ENCODE measurements at regions not wholly inside any gene's neighbourhood (a gene's known extent, or its start where the extent isn't known, plus 50 kb on each side); places are given as distances from the start of the nearest gene placed in this dataset.
"Not testable (repeated sequence)": the region's sequence is repeated elsewhere in the genome, so short reads cannot be mapped to it uniquely, and the experiment has no call there.

- TF ChIP-seq CTCF (IDR thresholded peaks at IDR 0.05); NR3C1 (CRISPR knock-in tag; conservative IDR thresholded peaks at IDR 0.05; ENCODE audit: low read depth); NFE2L1 (CRISPR knock-in tag; IDR thresholded peaks at IDR 0.05); CREB1 (CRISPR knock-in tag; IDR thresholded peaks at IDR 0.05); ZMAT4 (CRISPR knock-in tag; IDR thresholded peaks at IDR 0.05); RELA (CRISPR knock-in tag; IDR thresholded peaks at IDR 0.05; ENCODE audit: borderline replicate concordance); FOXP4 (CRISPR knock-in tag; IDR thresholded peaks at IDR 0.05): not testable (repeated sequence)
Observed at GRCh38 chr4:74578865-74579264, 133.9 kb downstream of the AREG start.
